ENCODE measurements at regions not wholly inside any gene's neighbourhood (a gene's known extent, or its start where the extent isn't known, plus 50 kb on each side); places are given as distances from the start of the nearest gene placed in this dataset.

GRCh38 chr5:167012123-167013034 lies 1279.1 kb upstream of the WWC1 start:
- no peak for TF ChIP-seq CTCF (IDR thresholded peaks at IDR 0.05; ENCODE audit: insufficient read depth, low read length, poor library complexity, severe bottlenecking)
- no peak for TF ChIP-seq EZH2phosphoT487 (conservative IDR thresholded peaks at IDR 0.05; ENCODE audit: low read length)

All from SU-DHL-6 (cell line).